BLaER1 (cell line): ENCODE measurements at regions not wholly inside any gene's neighbourhood (a gene's known extent, or its start where the extent isn't known, plus 50 kb on each side); places are given as distances from the start of the nearest gene placed in this dataset.

Experiments used
- H3K27ac ChIP-seq: shearing (Covaris generic); formaldehyde crosslinking; 2 replicates; pipeline ENCODE4 v1.8.1; 2022
- H3K27me3 ChIP-seq: shearing (Covaris generic); formaldehyde crosslinking; 2 replicates; pipeline ENCODE4 v1.8.1; 2022
- H3K36me3 ChIP-seq: shearing (Covaris generic); formaldehyde crosslinking; 2 replicates; pipeline ENCODE4 v1.8.1; 2022
- H3K4me1 ChIP-seq: shearing (Covaris generic); formaldehyde crosslinking; 2 replicates; pipeline ENCODE4 v1.8.1; 2022
- H3K4me2 ChIP-seq: shearing (Covaris generic); formaldehyde crosslinking; 2 replicates; pipeline ENCODE4 v1.8.1; 2022
- H3K4me3 ChIP-seq: shearing (Covaris generic); formaldehyde crosslinking; 2 replicates; pipeline ENCODE4 v1.8.1; 2022
- H3K9ac ChIP-seq: shearing (Covaris generic); formaldehyde crosslinking; 2 replicates; pipeline ENCODE4 v1.8.1; 2022
- H3K9me3 ChIP-seq: shearing (Covaris generic); formaldehyde crosslinking; 2 replicates; pipeline ENCODE4 v1.8.1; 2022
- H4K20me1 ChIP-seq: shearing (Covaris generic); formaldehyde crosslinking; 2 replicates; pipeline ENCODE4 v1.8.1; 2022
- Cebpa-rat ChIP-seq: shearing (Covaris generic); IDR thresholded peaks from 2 replicates; pipeline ENCODE4 v1.8.1; 2022

- no peak for TF ChIP-seq Cebpa-rat
- Histone ChIP-seq H3K4me2 (no peak overlapping the region), H3K36me3 (no peaks in the 10 kb centered on the region), H3K9ac (no peak overlapping the region), H3K4me1 (no peaks in the 10 kb centered on the region), H4K20me1 (no peaks in the 10 kb centered on the region), H3K9me3 (no peaks in the 10 kb centered on the region), H3K27me3 (no peaks in the 10 kb centered on the region), H3K4me3 (no peak overlapping the region), H3K27ac (no peak overlapping the region)
These were observed 404.4 kb downstream of the TRIB2 start for GRCh38 chr2:13121096-13121495.

DNA sequence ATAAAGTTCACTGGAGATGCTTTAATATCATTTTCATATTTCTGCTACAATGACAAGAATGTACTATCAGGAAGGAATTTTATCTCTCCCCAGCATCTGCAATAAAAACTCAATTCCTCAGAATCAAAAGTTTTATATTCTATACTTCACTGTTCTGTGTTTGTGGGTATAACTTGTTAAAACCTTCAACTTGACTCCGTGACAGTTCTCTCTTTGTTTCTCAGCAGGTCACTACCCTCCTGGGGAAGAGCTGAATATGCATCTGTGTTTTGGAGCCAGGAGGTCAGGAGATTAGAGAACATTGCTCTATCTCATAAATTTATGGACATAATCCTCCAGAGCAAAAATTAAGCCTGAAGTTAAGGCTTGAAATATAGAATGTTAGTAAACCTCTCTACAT lies 411.4 kb downstream of the TRIB2 start:
- peaks cover 8% of the 10 kb centered on the region; the same call in 1 of the 2 replicates for H3K9me3 ChIP-seq
- H3K27ac ChIP-seq: no peak overlapping the region
- no peak overlapping the region for H3K9ac ChIP-seq
- H3K4me3 ChIP-seq: no peak overlapping the region
- no peaks in the 10 kb centered on the region for H3K27me3 ChIP-seq
- H3K4me1 ChIP-seq: peaks cover 5% of the 10 kb centered on the region; the same call in 1 of the 2 replicates
- no peaks in the 10 kb centered on the region for H3K36me3 ChIP-seq
- TF ChIP-seq Cebpa-rat: no peak
- H4K20me1 ChIP-seq: no peaks in the 10 kb centered on the region
- H3K4me2 ChIP-seq: no peak overlapping the region

- no peaks in the 10 kb centered on the region for H3K36me3 ChIP-seq
- no peak overlapping the region for H3K4me2 ChIP-seq
- H3K27me3 ChIP-seq: no peaks in the 10 kb centered on the region
- H3K9ac ChIP-seq: no peak overlapping the region
- H3K4me3 ChIP-seq: no peak overlapping the region
- TF ChIP-seq Cebpa-rat: no peak
- peaks cover 7% of the 10 kb centered on the region; the same call in 1 of the 2 replicates for H3K4me1 ChIP-seq
- H3K9me3 ChIP-seq: peaks cover 2% of the 10 kb centered on the region; the same call in 1 of the 2 replicates
- H4K20me1 ChIP-seq: no peaks in the 10 kb centered on the region
- no peak overlapping the region for H3K27ac ChIP-seq
These were observed 418.6 kb downstream of the TRIB2 start for GRCh38 chr2:13135369-13135768.

DNA sequence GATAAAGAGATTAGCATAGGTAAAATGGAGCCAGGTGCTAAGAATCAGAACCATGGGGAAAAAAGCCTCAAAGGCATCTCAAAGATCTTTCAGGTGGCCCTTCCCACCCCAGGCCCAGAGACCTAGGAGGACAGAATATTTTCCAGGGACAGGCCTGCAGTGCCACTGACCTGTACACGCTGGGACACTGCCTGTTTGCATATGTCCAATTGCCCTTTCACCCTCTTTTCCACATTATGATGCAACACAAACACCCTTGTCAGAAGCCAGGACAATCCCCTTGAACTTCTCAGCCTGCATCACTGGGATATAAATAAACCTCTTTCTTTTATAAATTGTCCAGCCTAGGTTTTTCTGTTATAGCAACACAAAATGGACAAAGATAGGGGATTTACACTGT lies 419.1 kb downstream of the TRIB2 start:
- no peaks in the 10 kb centered on the region for H3K27me3 ChIP-seq
- H3K9me3 ChIP-seq: no peaks in the 10 kb centered on the region
- no peak overlapping the region for H3K4me2 ChIP-seq
- no peak overlapping the region for H3K27ac ChIP-seq
- TF ChIP-seq Cebpa-rat: no peak
- H3K9ac ChIP-seq: no peak overlapping the region
- no peaks in the 10 kb centered on the region for H3K36me3 ChIP-seq
- H4K20me1 ChIP-seq: no peaks in the 10 kb centered on the region
- H3K4me1 ChIP-seq: peaks cover 7% of the 10 kb centered on the region; the same call in 1 of the 2 replicates
- H3K4me3 ChIP-seq: no peak overlapping the region

- no peaks in the 10 kb centered on the region for H3K27me3 ChIP-seq
- no peak overlapping the region for H3K9ac ChIP-seq
- H3K36me3 ChIP-seq: no peaks in the 10 kb centered on the region
- no peak overlapping the region for H3K27ac ChIP-seq
- no peak overlapping the region for H3K4me2 ChIP-seq
- peaks cover 6% of the 10 kb centered on the region; the same call in 1 of the 2 replicates for H3K4me1 ChIP-seq
- H4K20me1 ChIP-seq: no peaks in the 10 kb centered on the region
- no peaks in the 10 kb centered on the region for H3K9me3 ChIP-seq
- TF ChIP-seq Cebpa-rat: no peak
- H3K4me3 ChIP-seq: no peak overlapping the region
These were observed 420.9 kb downstream of the TRIB2 start for GRCh38 chr2:13137679-13138078.

DNA sequence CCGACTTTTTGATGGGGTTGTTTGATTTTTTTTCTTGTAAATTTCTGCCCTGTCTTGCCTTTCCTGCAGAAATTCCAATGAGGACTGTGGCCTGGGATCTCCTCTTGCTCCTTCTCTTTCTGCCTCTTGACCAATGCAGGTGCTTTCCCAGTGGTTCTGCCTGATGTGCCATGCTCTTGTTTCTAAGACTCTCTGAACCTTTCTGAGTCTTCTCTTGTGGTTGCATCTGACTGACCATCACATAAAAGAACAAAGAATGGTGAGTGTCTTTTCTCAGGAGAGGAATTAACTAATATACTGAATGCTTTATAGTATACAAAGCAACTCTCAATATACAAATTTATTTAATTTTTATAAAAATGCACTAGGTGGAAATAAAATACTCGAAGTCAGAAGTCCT lies 424.6 kb downstream of the TRIB2 start:
- no peak overlapping the region for H3K4me2 ChIP-seq
- no peak for TF ChIP-seq Cebpa-rat
- H3K4me3 ChIP-seq: no peak overlapping the region

GRCh38 chr2:13143451-13143850 lies 426.7 kb downstream of the TRIB2 start:
- H3K4me2 ChIP-seq: no peak overlapping the region
- no peak overlapping the region for H3K4me3 ChIP-seq
- no peak overlapping the region for H3K9ac ChIP-seq
- H3K27me3 ChIP-seq: no peaks in the 10 kb centered on the region
- TF ChIP-seq Cebpa-rat: no peak
- no peaks in the 10 kb centered on the region for H3K4me1 ChIP-seq
- H3K27ac ChIP-seq: no peak overlapping the region
- H3K36me3 ChIP-seq: no peaks in the 10 kb centered on the region
- H4K20me1 ChIP-seq: no peaks in the 10 kb centered on the region
- H3K9me3 ChIP-seq: no peaks in the 10 kb centered on the region

More for the DNA sequence above, 424.6 kb downstream of the TRIB2 start:
- H3K36me3 ChIP-seq: no peaks in the 10 kb centered on the region
- no peaks in the 10 kb centered on the region for H4K20me1 ChIP-seq
- no peaks in the 10 kb centered on the region for H3K27me3 ChIP-seq
- no peak overlapping the region for H3K9ac ChIP-seq
- H3K9me3 ChIP-seq: no peaks in the 10 kb centered on the region
- H3K4me1 ChIP-seq: no peaks in the 10 kb centered on the region
- H3K27ac ChIP-seq: no peak overlapping the region

DNA sequence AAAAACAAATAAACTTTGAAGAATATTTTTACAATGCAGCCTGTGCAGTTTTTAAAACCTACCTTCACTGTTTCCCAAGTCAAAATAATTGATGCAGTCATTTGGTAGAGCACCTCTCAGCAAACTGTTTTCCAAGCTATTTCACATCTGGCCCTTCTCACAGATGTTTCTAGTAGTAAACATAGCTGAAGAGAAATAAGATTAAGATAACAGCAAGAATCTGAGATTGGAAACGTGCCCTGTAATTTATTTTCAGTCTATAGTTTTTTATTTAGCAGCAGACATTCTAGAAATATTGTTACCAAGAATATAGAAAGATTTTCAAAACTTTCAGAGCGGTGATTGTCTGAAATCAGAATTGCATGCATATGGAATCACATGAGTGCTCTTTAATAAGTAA lies 440.2 kb downstream of the TRIB2 start:
- no peaks in the 10 kb centered on the region for H4K20me1 ChIP-seq
- no peaks in the 10 kb centered on the region for H3K27me3 ChIP-seq
- H3K9me3 ChIP-seq: no peaks in the 10 kb centered on the region
- TF ChIP-seq Cebpa-rat: no peak
- no peak overlapping the region for H3K27ac ChIP-seq
- no peaks in the 10 kb centered on the region for H3K4me1 ChIP-seq
- no peak overlapping the region for H3K4me2 ChIP-seq
- no peak overlapping the region for H3K9ac ChIP-seq
- no peaks in the 10 kb centered on the region for H3K36me3 ChIP-seq
- no peak overlapping the region for H3K4me3 ChIP-seq

DNA sequence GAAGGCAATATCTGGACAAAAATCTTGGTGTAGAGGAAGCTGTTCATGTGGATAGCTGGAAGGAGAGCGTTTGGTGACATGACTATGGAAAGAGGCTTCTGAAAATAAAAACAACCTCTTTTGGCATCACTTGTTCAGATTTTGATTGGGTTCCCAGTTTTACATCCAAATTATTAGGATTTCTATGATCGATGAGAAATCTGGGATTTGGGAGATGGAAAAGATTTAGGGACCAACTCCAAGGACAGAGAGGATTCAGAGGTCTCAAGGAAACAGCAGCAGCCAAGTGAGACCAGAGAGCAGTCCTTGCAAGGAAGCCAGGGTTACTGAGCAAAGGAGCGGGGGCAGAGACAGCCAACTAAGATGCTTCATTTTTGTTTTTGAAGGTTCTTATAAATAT lies 441.7 kb downstream of the TRIB2 start:
- no peak for TF ChIP-seq Cebpa-rat
- Histone ChIP-seq H3K36me3 (no peaks in the 10 kb centered on the region), H3K4me3 (no peak overlapping the region), H3K27ac (no peak overlapping the region), H3K4me1 (no peaks in the 10 kb centered on the region), H4K20me1 (no peaks in the 10 kb centered on the region), H3K27me3 (no peaks in the 10 kb centered on the region), H3K9me3 (no peaks in the 10 kb centered on the region), H3K4me2 (no peak overlapping the region), H3K9ac (no peak overlapping the region)

- Histone ChIP-seq H3K9ac (no peak overlapping the region), H3K9me3 (peaks cover 8% of the 10 kb centered on the region), H3K4me2 (no peak overlapping the region), H3K4me1 (no peaks in the 10 kb centered on the region), H4K20me1 (no peaks in the 10 kb centered on the region), H3K4me3 (no peak overlapping the region), H3K27ac (no peak overlapping the region), H3K27me3 (no peaks in the 10 kb centered on the region), H3K36me3 (no peaks in the 10 kb centered on the region)
- no peak for TF ChIP-seq Cebpa-rat
These were observed 464.0 kb downstream of the TRIB2 start for GRCh38 chr2:13180729-13181128.

DNA sequence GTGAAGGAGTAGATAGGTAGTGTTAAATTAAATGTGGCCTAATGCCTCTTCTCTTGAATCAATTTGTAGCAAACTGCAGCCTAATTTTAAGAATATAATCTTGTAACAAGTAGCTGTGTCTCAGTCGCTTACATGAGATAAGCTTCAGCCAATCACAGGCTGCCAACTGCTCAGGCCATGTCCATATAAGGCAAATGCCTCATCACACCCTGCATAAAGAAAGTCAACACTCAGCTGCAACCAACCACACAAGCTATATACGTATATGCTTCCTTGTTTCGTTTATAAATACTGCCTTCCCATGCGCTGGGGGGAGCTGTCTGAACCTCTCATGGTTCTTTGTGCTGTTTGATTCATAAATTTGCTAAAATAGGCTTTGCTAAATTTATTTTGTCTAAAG lies 476.3 kb downstream of the TRIB2 start:
- Histone ChIP-seq H3K9me3 (no peaks in the 10 kb centered on the region), H3K9ac (no peak overlapping the region), H3K36me3 (no peaks in the 10 kb centered on the region), H3K27ac (no peak overlapping the region), H3K4me1 (no peaks in the 10 kb centered on the region), H4K20me1 (no peaks in the 10 kb centered on the region), H3K4me3 (no peak overlapping the region), H3K4me2 (no peak overlapping the region), H3K27me3 (no peaks in the 10 kb centered on the region; the same call in 1 of the 2 replicates)
- TF ChIP-seq Cebpa-rat: no peak
